Retinal pigment epithelial cell (primary cell): ENCODE measurements at regions not wholly inside any gene's neighbourhood (a gene's known extent, or its start where the extent isn't known, plus 50 kb on each side); places are given as distances from the start of the nearest gene placed in this dataset.

Source experiments
- DNase-seq: peaks from one replicate; pipeline ENCODE4 v3.0.0-alpha.2; 2010; ENCODE audit warnings: low read depth
- H3K4me3 ChIP-seq: 2 replicates; pipeline ENCODE4 v1.5.1; 2011; ENCODE audit warnings: mild to moderate bottlenecking, low read length, control low read depth, moderate library complexity
- TF ChIP-seq, protein P1 (sequence below): conservative IDR thresholded peaks from 2 replicates; pipeline ENCODE4 v1.5.1; 2011; ENCODE audit warnings: low read depth, low read length, control low read depth, inconsistent platforms

DNA sequence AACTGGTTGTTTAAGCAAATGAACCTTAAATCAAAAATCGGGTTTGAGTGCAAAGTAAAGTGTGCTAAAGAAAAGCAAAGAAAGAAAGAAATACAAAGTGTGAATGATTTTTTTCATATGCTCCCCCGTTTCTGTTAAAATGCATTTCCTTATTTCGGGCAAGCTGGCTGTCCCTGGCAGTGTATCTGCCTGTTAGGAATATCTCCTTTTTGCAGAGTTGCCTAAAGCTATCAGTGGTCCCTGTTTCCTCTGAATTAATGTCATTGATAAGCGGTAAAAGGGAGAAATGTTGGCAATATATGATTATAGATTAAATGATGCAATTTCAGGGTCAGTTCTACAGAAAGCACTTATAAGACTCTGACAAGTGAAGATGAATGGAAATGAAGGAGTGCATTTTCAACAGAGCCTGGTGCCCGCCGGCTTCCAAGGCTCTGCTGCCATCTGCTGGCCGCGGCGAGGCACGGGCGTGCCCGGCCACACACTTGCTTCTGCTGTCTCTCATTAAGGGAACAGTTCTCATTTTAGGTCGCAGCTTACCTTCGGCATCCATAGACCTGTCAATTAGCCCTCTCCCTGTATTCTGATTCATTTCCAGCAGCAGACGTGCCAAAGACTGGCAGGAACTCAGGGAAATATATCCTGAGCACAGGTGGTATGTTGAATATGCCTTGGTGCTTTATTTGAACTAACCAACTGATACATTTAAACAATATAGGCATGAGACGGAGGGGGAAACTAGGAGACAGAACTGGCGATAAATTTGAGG lies 381.9 kb downstream of the C6orf118 start:
- TF ChIP-seq, protein P1, sequence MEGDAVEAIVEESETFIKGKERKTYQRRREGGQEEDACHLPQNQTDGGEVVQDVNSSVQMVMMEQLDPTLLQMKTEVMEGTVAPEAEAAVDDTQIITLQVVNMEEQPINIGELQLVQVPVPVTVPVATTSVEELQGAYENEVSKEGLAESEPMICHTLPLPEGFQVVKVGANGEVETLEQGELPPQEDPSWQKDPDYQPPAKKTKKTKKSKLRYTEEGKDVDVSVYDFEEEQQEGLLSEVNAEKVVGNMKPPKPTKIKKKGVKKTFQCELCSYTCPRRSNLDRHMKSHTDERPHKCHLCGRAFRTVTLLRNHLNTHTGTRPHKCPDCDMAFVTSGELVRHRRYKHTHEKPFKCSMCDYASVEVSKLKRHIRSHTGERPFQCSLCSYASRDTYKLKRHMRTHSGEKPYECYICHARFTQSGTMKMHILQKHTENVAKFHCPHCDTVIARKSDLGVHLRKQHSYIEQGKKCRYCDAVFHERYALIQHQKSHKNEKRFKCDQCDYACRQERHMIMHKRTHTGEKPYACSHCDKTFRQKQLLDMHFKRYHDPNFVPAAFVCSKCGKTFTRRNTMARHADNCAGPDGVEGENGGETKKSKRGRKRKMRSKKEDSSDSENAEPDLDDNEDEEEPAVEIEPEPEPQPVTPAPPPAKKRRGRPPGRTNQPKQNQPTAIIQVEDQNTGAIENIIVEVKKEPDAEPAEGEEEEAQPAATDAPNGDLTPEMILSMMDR: peak; percentile 97
- peak overlapping the region; percentile 18 for H3K4me3 ChIP-seq
- peak; percentile 7 for DNase-seq

DNA sequence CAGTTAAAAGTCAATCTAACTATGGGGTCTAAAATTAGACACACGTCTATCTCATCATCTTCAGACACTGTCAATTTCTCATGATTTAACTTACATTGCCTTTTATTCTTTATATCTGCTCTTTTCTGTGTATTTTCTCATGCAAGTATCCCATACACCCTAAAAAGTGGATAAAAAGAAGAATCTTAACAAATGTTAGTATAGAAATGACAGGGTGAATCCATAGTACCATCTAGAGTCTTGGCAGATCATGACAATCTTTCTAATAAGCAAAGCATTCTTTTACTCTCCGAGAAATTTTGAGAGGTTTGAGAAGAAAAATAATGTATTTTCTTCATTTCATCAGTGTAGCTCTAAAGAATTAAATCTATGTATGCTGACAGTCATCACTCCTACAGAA lies 382.7 kb downstream of the C6orf118 start:
- no peak for DNase-seq
- no peak overlapping the region for H3K4me3 ChIP-seq
- TF ChIP-seq, protein P1: peak; percentile 5

DNA sequence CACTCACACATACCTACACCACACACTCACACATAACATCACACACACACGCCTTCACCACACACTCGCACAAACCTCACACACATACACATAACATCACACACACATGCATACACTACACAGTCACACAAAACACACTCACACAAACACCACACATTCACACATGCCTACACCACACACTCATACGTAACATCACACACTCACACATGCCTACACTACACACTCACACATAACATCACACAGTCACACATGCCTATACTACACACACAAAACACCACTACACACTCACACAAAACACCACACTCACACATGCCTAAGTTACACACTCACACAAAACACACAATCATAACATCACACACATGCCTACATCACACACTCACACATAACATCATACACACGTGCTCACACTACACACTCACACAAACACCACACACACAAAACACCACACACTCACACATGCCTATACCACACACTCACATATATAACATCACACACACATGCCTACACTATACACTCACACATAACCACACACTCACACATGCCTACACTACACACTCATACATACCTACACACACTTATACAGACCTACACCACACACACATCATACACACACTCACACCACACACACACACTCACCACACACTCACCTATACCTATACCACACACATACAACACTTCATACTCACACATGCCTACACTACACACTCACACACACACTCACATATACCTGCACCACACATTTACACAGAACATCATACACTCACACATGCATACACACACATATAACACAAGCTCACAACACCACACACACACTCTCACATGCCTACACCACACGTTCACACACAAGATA lies 383.5 kb downstream of the C6orf118 start:
- TF ChIP-seq, protein P1: no peak
- no peak overlapping the region for H3K4me3 ChIP-seq
- DNase-seq: no peak

DNA sequence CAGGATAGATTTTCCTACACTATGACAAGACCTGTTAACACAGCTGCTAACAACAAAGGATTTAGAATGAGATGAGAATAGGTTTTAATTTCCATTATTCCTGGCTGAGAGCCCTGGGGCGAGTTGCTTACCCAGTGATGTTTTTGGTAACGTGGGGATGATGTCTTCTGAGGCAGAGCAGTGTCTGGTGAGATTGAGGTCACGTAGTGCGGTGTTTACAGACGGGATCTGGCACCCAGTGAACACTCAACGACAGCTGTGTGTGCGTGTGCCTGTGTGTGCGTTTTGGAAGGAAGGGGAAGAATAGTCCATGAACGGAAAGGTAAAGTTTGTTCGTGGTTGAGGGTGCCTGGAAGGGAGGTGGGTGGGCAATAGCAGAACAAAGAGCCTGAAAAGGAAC lies 384.7 kb downstream of the C6orf118 start:
- TF ChIP-seq, protein P1: no peak
- DNase-seq: no peak
- no peak overlapping the region for H3K4me3 ChIP-seq

DNA sequence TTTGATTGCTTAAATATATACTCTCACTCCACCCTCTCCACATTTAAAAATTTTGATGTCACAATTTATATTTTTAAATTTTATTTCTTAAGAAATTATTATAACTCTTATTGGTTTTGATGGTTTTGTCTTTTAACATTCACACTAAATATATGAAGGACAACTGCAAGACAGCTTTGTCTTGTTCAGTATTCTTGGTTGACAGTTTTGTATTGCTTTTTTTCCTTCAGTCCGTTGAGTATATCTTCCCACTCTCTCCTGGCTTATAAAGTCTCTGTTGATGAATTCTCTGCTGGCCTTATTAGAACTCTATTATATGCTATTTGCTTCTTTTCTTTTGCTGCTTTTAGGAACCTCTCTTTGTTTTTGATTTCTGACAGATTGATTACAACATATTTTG lies 392.2 kb downstream of the C6orf118 start:
- TF ChIP-seq, protein P1: no peak
- no peak for DNase-seq
- H3K4me3 ChIP-seq: no peak overlapping the region

DNA sequence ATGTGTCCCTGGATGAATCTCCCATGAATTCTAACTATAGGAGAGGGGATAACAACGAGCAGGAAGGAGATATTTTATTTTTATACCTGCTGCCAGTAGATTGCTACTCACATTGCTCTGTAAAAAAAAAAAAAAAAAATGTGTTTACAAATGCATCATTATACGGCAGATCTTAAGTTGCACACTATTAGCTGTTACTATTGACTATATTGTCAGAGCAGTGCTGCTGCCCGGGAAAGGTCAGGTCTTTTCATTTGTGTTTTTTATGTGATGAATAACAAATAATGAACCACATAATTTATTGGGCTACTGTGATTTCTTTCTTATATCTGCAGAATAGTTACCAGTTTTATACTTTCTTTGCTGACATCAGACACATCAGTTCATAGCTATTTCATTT lies 393.3 kb downstream of the C6orf118 start:
- DNase-seq: no peak

More for the DNA sequence above, 393.3 kb downstream of the C6orf118 start:
- H3K4me3 ChIP-seq: no peak overlapping the region
- TF ChIP-seq, protein P1: no peak
